CD4-positive, alpha-beta T cell treated with Interleukin-4 for 4 hours (primary cell): ENCODE measurements at regions not wholly inside any gene's neighbourhood (a gene's known extent, or its start where the extent isn't known, plus 50 kb on each side); places are given as distances from the start of the nearest gene placed in this dataset.
"Not testable (repeated sequence)": the region's sequence is repeated elsewhere in the genome, so short reads cannot be mapped to it uniquely, and the experiment has no call there.

Source experiments
- DNase-seq: peaks from one replicate; pipeline ENCODE4 v3.0.0-alpha.2; 2020

- no peak for DNase-seq
These were observed 148.1 kb downstream of the ABHD5 start for GRCh38 chr3:43838877-43839276.

- DNase-seq, result no peak
These were observed 152.6 kb downstream of the ABHD5 start for GRCh38 chr3:43843386-43843785.

- no peak for DNase-seq
These were observed 154.0 kb downstream of the ABHD5 start for GRCh38 chr3:43844757-43845156.

GRCh38 chr3:43845553-43845952 lies 154.8 kb downstream of the ABHD5 start:
- DNase-seq, result not testable (repeated sequence)

- no peak for DNase-seq
These were observed 161.3 kb downstream of the ABHD5 start for GRCh38 chr3:43852066-43852465.

- DNase-seq, result no peak
These were observed 163.5 kb downstream of the ABHD5 start for GRCh38 chr3:43854283-43854682.

- no peak for DNase-seq
These were observed 164.2 kb downstream of the ABHD5 start for GRCh38 chr3:43854916-43855315.

GRCh38 chr3:43855674-43856299 lies 165.0 kb downstream of the ABHD5 start:
- DNase-seq, result peak; percentile 18

GRCh38 chr3:43856351-43856750 lies 165.6 kb downstream of the ABHD5 start:
- no peak for DNase-seq

GRCh38 chr3:43856761-43857160 lies 166.0 kb downstream of the ABHD5 start:
- no peak for DNase-seq

GRCh38 chr3:43857361-43858293 lies 166.9 kb downstream of the ABHD5 start:
- no peak for DNase-seq

- no peak for DNase-seq
These were observed 167.6 kb downstream of the ABHD5 start for GRCh38 chr3:43858294-43858701.

- no peak for DNase-seq
These were observed 169.0 kb downstream of the ABHD5 start for GRCh38 chr3:43859766-43860165.

- DNase-seq, result no peak
These were observed 170.9 kb downstream of the ABHD5 start for GRCh38 chr3:43861635-43862034.

- DNase-seq, result no peak
These were observed 171.7 kb downstream of the ABHD5 start for GRCh38 chr3:43862470-43862869.

- DNase-seq, result no peak
These were observed 172.5 kb downstream of the ABHD5 start for GRCh38 chr3:43862992-43863805.

GRCh38 chr3:43863966-43864933 lies 173.5 kb downstream of the ABHD5 start:
- no peak for DNase-seq

- DNase-seq, result no peak
These were observed 174.6 kb downstream of the ABHD5 start for GRCh38 chr3:43865351-43865750.

GRCh38 chr3:43865887-43866528 lies 175.3 kb downstream of the ABHD5 start:
- no peak for DNase-seq

GRCh38 chr3:43866529-43867353 lies 176.0 kb downstream of the ABHD5 start:
- DNase-seq, result no peak
